ENCODE measurements at regions not wholly inside any gene's neighbourhood (a gene's known extent, or its start where the extent isn't known, plus 50 kb on each side); places are given as distances from the start of the nearest gene placed in this dataset.

DNA sequence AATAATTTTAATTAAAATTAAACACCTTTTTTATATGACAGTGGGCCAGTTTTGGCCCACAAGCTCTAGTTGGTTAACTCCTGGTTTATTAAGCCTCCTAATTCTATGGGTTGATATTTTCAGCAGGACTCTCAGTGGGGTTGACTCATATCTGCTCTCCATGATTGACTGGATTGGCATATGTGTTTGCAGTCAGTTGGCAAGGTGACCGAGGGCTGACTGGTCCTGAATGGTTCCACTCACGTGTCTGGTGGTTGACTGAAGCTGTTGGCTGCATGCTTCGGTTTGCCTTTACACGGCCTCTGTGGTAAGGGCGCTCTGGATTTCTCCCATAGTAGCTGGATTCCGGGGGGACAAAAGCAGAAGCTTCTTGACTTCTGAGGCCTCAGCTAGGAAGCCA is 65.3 kb upstream of the ZNF280D start:
- WGBS (ENCODE audit: extremely low coverage, insufficient coverage, insufficient read length): no CpG with 5 or more reads among the region's 6 CpGs

GRCh38 chr15:56797720-56798275 is 64.5 kb upstream of the ZNF280D start:
- no peaks in the 10 kb centered on the region for H3K4me1 ChIP-seq (ENCODE audit: control insufficient read depth in 1 of 2, insufficient read depth in 2 of 2, low read length in 2 of 2)
- H2BK12ac ChIP-seq (ENCODE audit: low read length): no peak overlapping the region
- H2BK120ac ChIP-seq (ENCODE audit: insufficient read depth, low read length, poor library complexity): no peak overlapping the region
- H3K27ac ChIP-seq (ENCODE audit: low read depth, low read length): no peak overlapping the region
- no peak overlapping the region for H3K4me2 ChIP-seq (ENCODE audit: low read length)
- H3K9ac ChIP-seq (ENCODE audit: low read length): no peak overlapping the region
- no peaks in the 10 kb centered on the region for H3K27me3 ChIP-seq (ENCODE audit: insufficient read depth, low read length)
- no peak overlapping the region for H2BK5ac ChIP-seq (ENCODE audit: low read depth, low read length, poor library complexity)
- no peak overlapping the region for H4K91ac ChIP-seq (ENCODE audit: low read depth, low read length)
- H3K14ac ChIP-seq (ENCODE audit: low read length): no peak overlapping the region
- no peaks in the 10 kb centered on the region for H3K36me3 ChIP-seq (ENCODE audit: control insufficient read depth in 1 of 2, insufficient read depth in 2 of 2, low read length in 2 of 2)
- no peak overlapping the region for H2AFZ ChIP-seq (ENCODE audit: insufficient read depth, low read length, poor library complexity)
- H3K79me1 ChIP-seq (ENCODE audit: low read length): no peaks in the 10 kb centered on the region
- DNase-seq: no peak
- no peaks in the 10 kb centered on the region for H3K79me2 ChIP-seq (ENCODE audit: control insufficient read depth, insufficient read depth, low read length, poor library complexity)
- WGBS (ENCODE audit: extremely low coverage, insufficient coverage, insufficient read length): no CpG with 5 or more reads among the region's 1 CpG
- no peak overlapping the region for H4K8ac ChIP-seq (ENCODE audit: low read depth, low read length)
- no peak overlapping the region for H4K12ac ChIP-seq (ENCODE audit: low read depth, low read length)
- H3K4ac ChIP-seq (ENCODE audit: low read depth, low read length): no peak overlapping the region
- no peaks in the 10 kb centered on the region for H3K9me3 ChIP-seq (ENCODE audit: insufficient read depth, low read depth, low read length)
- no peak overlapping the region for H3K4me3 ChIP-seq (ENCODE audit: low read depth, low read length)
- no peak overlapping the region for H3K18ac ChIP-seq (ENCODE audit: low read length)
- H2AK5ac ChIP-seq (ENCODE audit: low read length): no peak overlapping the region
- H3K23ac ChIP-seq (ENCODE audit: low read length): no peak overlapping the region

More for the DNA sequence above, 65.3 kb upstream of the ZNF280D start:
- Histone ChIP-seq H3K9me3 (ENCODE audit: insufficient read depth, low read depth, low read length) (no peaks in the 10 kb centered on the region), H2BK120ac (ENCODE audit: insufficient read depth, low read length, poor library complexity) (no peak overlapping the region), H3K27me3 (ENCODE audit: insufficient read depth, low read length) (no peaks in the 10 kb centered on the region), H4K8ac (ENCODE audit: low read depth, low read length) (no peak overlapping the region), H3K23ac (ENCODE audit: low read length) (no peak overlapping the region), H3K27ac (ENCODE audit: low read depth, low read length) (no peak overlapping the region), H2BK12ac (ENCODE audit: low read length) (no peak overlapping the region), H3K4me1 (ENCODE audit: control insufficient read depth in 1 of 2, insufficient read depth in 2 of 2, low read length in 2 of 2) (no peaks in the 10 kb centered on the region), H3K79me1 (ENCODE audit: low read length) (no peaks in the 10 kb centered on the region), H3K9ac (ENCODE audit: low read length) (no peak overlapping the region), H3K4me2 (ENCODE audit: low read length) (no peak overlapping the region), H3K14ac (ENCODE audit: low read length) (no peak overlapping the region), H2AFZ (ENCODE audit: insufficient read depth, low read length, poor library complexity) (no peak overlapping the region), H4K91ac (ENCODE audit: low read depth, low read length) (no peak overlapping the region), H3K79me2 (ENCODE audit: control insufficient read depth, insufficient read depth, low read length, poor library complexity) (no peaks in the 10 kb centered on the region), H3K4ac (ENCODE audit: low read depth, low read length) (no peak overlapping the region), H2BK5ac (ENCODE audit: low read depth, low read length, poor library complexity) (no peak overlapping the region), H3K18ac (ENCODE audit: low read length) (no peak overlapping the region), H4K12ac (ENCODE audit: low read depth, low read length) (no peak overlapping the region), H3K36me3 (ENCODE audit: control insufficient read depth in 1 of 2, insufficient read depth in 2 of 2, low read length in 2 of 2) (no peaks in the 10 kb centered on the region), H2AK5ac (ENCODE audit: low read length) (no peak overlapping the region), H3K4me3 (ENCODE audit: low read depth, low read length) (no peak overlapping the region)
- no peak for DNase-seq

- no peak overlapping the region for H3K4me2 ChIP-seq (ENCODE audit: low read length)
- no peaks in the 10 kb centered on the region for H3K79me2 ChIP-seq (ENCODE audit: control insufficient read depth, insufficient read depth, low read length, poor library complexity)
- no peak for DNase-seq
- no peak overlapping the region for H4K12ac ChIP-seq (ENCODE audit: low read depth, low read length)
- no peak overlapping the region for H2AK5ac ChIP-seq (ENCODE audit: low read length)
- H3K27ac ChIP-seq (ENCODE audit: low read depth, low read length): no peak overlapping the region
- H4K91ac ChIP-seq (ENCODE audit: low read depth, low read length): no peak overlapping the region
- no peak overlapping the region for H3K23ac ChIP-seq (ENCODE audit: low read length)
- H2BK120ac ChIP-seq (ENCODE audit: insufficient read depth, low read length, poor library complexity): no peak overlapping the region
- no peak overlapping the region for H3K18ac ChIP-seq (ENCODE audit: low read length)
- H3K36me3 ChIP-seq (ENCODE audit: control insufficient read depth in 1 of 2, insufficient read depth in 2 of 2, low read length in 2 of 2): no peaks in the 10 kb centered on the region
- H2AFZ ChIP-seq (ENCODE audit: insufficient read depth, low read length, poor library complexity): no peak overlapping the region
- H3K9me3 ChIP-seq (ENCODE audit: insufficient read depth, low read depth, low read length): no peaks in the 10 kb centered on the region
- no peak overlapping the region for H4K8ac ChIP-seq (ENCODE audit: low read depth, low read length)
- H3K27me3 ChIP-seq (ENCODE audit: insufficient read depth, low read length): no peaks in the 10 kb centered on the region
- no CpG with 5 or more reads among the region's 4 CpGs for WGBS (ENCODE audit: extremely low coverage, insufficient coverage, insufficient read length)
- no peak overlapping the region for H2BK12ac ChIP-seq (ENCODE audit: low read length)
- no peak overlapping the region for H2BK5ac ChIP-seq (ENCODE audit: low read depth, low read length, poor library complexity)
- H3K4me3 ChIP-seq (ENCODE audit: low read depth, low read length): no peak overlapping the region
- H3K79me1 ChIP-seq (ENCODE audit: low read length): no peaks in the 10 kb centered on the region
- H3K4me1 ChIP-seq (ENCODE audit: control insufficient read depth in 1 of 2, insufficient read depth in 2 of 2, low read length in 2 of 2): no peaks in the 10 kb centered on the region
- no peak overlapping the region for H3K4ac ChIP-seq (ENCODE audit: low read depth, low read length)
- no peak overlapping the region for H3K14ac ChIP-seq (ENCODE audit: low read length)
- H3K9ac ChIP-seq (ENCODE audit: low read length): no peak overlapping the region
These were observed 62.2 kb upstream of the ZNF280D start for GRCh38 chr15:56795502-56795901.

- Histone ChIP-seq H4K12ac (ENCODE audit: low read depth, low read length) (no peak overlapping the region), H4K8ac (ENCODE audit: low read depth, low read length) (no peak overlapping the region), H3K23ac (ENCODE audit: low read length) (no peak overlapping the region)
These were observed 61.4 kb upstream of the ZNF280D start for GRCh38 chr15:56794553-56795329.

More at GRCh38 chr15:56794553-56795329, 61.4 kb upstream of the ZNF280D start:
- Histone ChIP-seq H3K9me3 (ENCODE audit: insufficient read depth, low read depth, low read length) (no peaks in the 10 kb centered on the region), H2AK5ac (ENCODE audit: low read length) (no peak overlapping the region), H4K91ac (ENCODE audit: low read depth, low read length) (no peak overlapping the region), H3K27ac (ENCODE audit: low read depth, low read length) (no peak overlapping the region), H2AFZ (ENCODE audit: insufficient read depth, low read length, poor library complexity) (no peak overlapping the region), H3K4me2 (ENCODE audit: low read length) (no peak overlapping the region), H3K18ac (ENCODE audit: low read length) (no peak overlapping the region), H3K79me2 (ENCODE audit: control insufficient read depth, insufficient read depth, low read length, poor library complexity) (no peaks in the 10 kb centered on the region), H2BK12ac (ENCODE audit: low read length) (no peak overlapping the region), H3K27me3 (ENCODE audit: insufficient read depth, low read length) (no peaks in the 10 kb centered on the region), H3K79me1 (ENCODE audit: low read length) (no peaks in the 10 kb centered on the region), H3K4me1 (ENCODE audit: control insufficient read depth in 1 of 2, insufficient read depth in 2 of 2, low read length in 2 of 2) (no peaks in the 10 kb centered on the region), H3K9ac (ENCODE audit: low read length) (no peak overlapping the region), H2BK120ac (ENCODE audit: insufficient read depth, low read length, poor library complexity) (no peak overlapping the region), H3K4ac (ENCODE audit: low read depth, low read length) (no peak overlapping the region), H3K4me3 (ENCODE audit: low read depth, low read length) (no peak overlapping the region), H3K36me3 (ENCODE audit: control insufficient read depth in 1 of 2, insufficient read depth in 2 of 2, low read length in 2 of 2) (no peaks in the 10 kb centered on the region), H3K14ac (ENCODE audit: low read length) (no peak overlapping the region), H2BK5ac (ENCODE audit: low read depth, low read length, poor library complexity) (no peak overlapping the region)
- 100% methylated on average over 3 of the region's 5 CpGs for WGBS (ENCODE audit: extremely low coverage, insufficient coverage, insufficient read length)
- peak in 1 of 2 donors; percentile 46 for DNase-seq
